GM23248 (cell line): ENCODE measurements at regions not wholly inside any gene's neighbourhood (a gene's known extent, or its start where the extent isn't known, plus 50 kb on each side); places are given as distances from the start of the nearest gene placed in this dataset.

Experiments used
- EZH2 ChIP-seq: fragments of 200-600 bp; sonication (generic); IDR thresholded peaks from 2 replicates; pipeline ENCODE4 v1.6.1; 2018; ENCODE audit warnings: antibody characterized with exemption, mild to moderate bottlenecking; ENCODE audit not compliant: insufficient read depth, poor library complexity, severe bottlenecking
- EZH2phosphoT487 ChIP-seq: fragments of 200-600 bp; sonication (generic); IDR thresholded peaks from 2 replicates; pipeline ENCODE4 v1.6.1; 2018; ENCODE audit warnings: antibody characterized with exemption, moderate library complexity, mild to moderate bottlenecking, low read depth; ENCODE audit not compliant: insufficient read depth

DNA sequence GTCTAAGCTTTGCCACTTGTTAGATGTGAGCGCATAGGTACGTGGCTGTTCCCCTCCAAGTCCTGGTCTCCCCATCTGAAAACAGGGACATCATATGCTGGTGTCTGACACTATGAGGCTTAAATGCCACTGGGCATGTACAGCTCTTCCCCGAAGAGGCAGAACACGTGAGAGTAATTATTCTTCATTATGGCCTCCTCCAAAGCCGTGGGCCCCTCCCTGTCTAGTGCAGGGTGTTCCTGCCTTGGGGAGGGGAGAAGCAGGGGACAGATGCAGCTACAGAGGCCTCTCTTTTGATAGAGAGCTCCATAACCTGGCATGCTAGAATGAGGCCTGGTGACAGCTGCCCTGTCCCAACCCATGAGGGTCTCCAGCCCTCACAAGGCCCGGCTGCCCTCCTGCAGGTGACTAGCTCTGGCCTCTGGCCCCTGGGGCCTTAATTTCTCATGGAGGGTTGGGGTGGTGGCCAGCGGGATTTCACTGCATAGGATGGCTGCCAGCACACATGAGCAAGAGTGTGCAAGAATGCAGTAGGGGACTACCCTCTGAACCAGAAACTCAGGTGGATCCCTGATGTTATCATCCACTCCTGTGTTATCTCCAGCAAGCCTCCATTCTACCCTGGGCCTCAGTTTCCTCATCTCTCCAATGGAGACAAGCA is 334.6 kb downstream of the MN1 start:
- TF ChIP-seq EZH2 (no peak), EZH2phosphoT487 (no peak)
